22Rv1 (cell line): ENCODE measurements at regions not wholly inside any gene's neighbourhood (a gene's known extent, or its start where the extent isn't known, plus 50 kb on each side); places are given as distances from the start of the nearest gene placed in this dataset.

Source experiments
- CTCF ChIP-seq: fragments of 450-650 bp; IDR thresholded peaks from 2 replicates; pipeline ENCODE4 v1.5.1; 2017; ENCODE audit warnings: mild to moderate bottlenecking
- ZFX ChIP-seq: fragments of 450-650 bp; IDR thresholded peaks from 2 replicates; pipeline ENCODE4 v1.6.1; 2017; ENCODE audit warnings: antibody characterized with exemption, borderline replicate concordance

- TF ChIP-seq CTCF (no peak), ZFX (no peak)
These were observed 907.6 kb downstream of the FSTL5 start for GRCh38 chr4:161256172-161256571.
